HEK293 (cell line): ENCODE measurements at regions not wholly inside any gene's neighbourhood (a gene's known extent, or its start where the extent isn't known, plus 50 kb on each side); places are given as distances from the start of the nearest gene placed in this dataset.

Experiments used
- ZNF138 ChIP-seq: fragments of 450-650 bp; formaldehyde crosslinking; IDR thresholded peaks from 2 replicates; pipeline ENCODE4 v1.5.1; 2016; ENCODE audit warnings: missing biosample characterization, missing genetic modification characterization, borderline replicate concordance
- ZNF19 ChIP-seq: fragments of 450-650 bp; formaldehyde crosslinking; IDR thresholded peaks from 2 replicates; pipeline ENCODE4; 2016; ENCODE audit warnings: missing biosample characterization, missing genetic modification characterization, low read depth
- TF ChIP-seq, protein P1 (sequence below): sonication (generic); formaldehyde crosslinking; IDR thresholded peaks from 2 replicates; pipeline ENCODE4 v1.8.1; 2022; ENCODE audit warnings: mild to moderate bottlenecking, moderate library complexity, missing genetic modification reagents

DNA sequence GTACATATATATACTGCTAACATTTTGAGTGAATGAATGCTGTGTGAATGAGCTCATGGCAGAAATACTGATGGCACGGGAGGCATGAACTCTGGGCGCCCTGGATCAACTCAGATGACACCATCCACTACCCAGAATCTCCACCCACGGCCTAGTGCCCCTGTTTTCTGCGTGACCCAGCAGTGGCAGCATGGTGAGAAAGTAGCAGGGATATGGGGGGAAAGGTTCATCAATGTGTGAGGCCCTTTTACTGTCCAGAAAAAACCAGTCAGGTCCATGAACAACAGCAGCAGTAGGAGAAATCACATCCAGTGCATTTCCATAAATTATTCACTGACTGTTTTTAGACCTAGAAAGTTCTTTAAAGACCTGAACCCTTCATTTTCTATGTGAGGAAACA is 391.0 kb upstream of the NRP1 start:
- TF ChIP-seq ZNF138 (tag by site-specific recombination) (no peak), ZNF19 (tag by site-specific recombination) (no peak)
- TF ChIP-seq, protein P1, sequence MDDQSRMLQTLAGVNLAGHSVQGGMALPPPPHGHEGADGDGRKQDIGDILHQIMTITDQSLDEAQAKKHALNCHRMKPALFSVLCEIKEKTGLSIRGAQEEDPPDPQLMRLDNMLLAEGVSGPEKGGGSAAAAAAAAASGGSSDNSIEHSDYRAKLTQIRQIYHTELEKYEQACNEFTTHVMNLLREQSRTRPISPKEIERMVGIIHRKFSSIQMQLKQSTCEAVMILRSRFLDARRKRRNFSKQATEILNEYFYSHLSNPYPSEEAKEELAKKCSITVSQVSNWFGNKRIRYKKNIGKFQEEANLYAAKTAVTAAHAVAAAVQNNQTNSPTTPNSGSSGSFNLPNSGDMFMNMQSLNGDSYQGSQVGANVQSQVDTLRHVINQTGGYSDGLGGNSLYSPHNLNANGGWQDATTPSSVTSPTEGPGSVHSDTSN = no peak
